ENCODE measurements at regions not wholly inside any gene's neighbourhood (a gene's known extent, or its start where the extent isn't known, plus 50 kb on each side); places are given as distances from the start of the nearest gene placed in this dataset.

- Histone ChIP-seq H3K4me1 (no peaks in the 10 kb centered on the region), H3K27ac (no peak overlapping the region), H3K27me3 (no peaks in the 10 kb centered on the region), H3K4me3 (no peak overlapping the region), H3K36me3 (no peaks in the 10 kb centered on the region), H3K9me3 (no peaks in the 10 kb centered on the region)
- no peak for DNase-seq
- WGBS, 2 donors = 75 to 93% methylated on average over 1 of the region's 1 CpG
- intact Hi-C loops (cut with DNase I) = no loop called here
- TF ChIP-seq CTCF (IDR thresholded peaks at IDR 0.05) (no peak), POLR2A (IDR thresholded peaks at IDR 0.05) (no peak)
These were observed 682.8 kb upstream of the ARPP21 start for GRCh38 chr3:34956511-34956910.

GRCh38 chr3:34957677-34958076 lies 681.6 kb upstream of the ARPP21 start:
- Histone ChIP-seq H3K27me3 (no peaks in the 10 kb centered on the region), H3K36me3 (no peaks in the 10 kb centered on the region), H3K27ac (no peak overlapping the region), H3K9me3 (no peaks in the 10 kb centered on the region), H3K4me3 (no peak overlapping the region), H3K4me1 (no peaks in the 10 kb centered on the region)
- no peak for TF ChIP-seq CTCF (IDR thresholded peaks at IDR 0.05)
- TF ChIP-seq POLR2A (IDR thresholded peaks at IDR 0.05) = no peak
- 64 to 71% methylated on average over 1 of the region's 1 CpG for WGBS, 2 donors
- intact Hi-C loops (cut with DNase I) = no loop called here
- DNase-seq = no peak

- intact Hi-C loops (cut with DNase I) = no loop called here
- WGBS, 2 donors = 67 to 71% methylated on average over 2 of the region's 2 CpGs
- no peak for DNase-seq
- TF ChIP-seq POLR2A (IDR thresholded peaks at IDR 0.05) = no peak
- H3K36me3 ChIP-seq = no peaks in the 10 kb centered on the region
- no peak overlapping the region for H3K4me3 ChIP-seq
- no peak overlapping the region for H3K27ac ChIP-seq
- H3K4me1 ChIP-seq = no peaks in the 10 kb centered on the region
- H3K9me3 ChIP-seq = no peaks in the 10 kb centered on the region
- no peaks in the 10 kb centered on the region for H3K27me3 ChIP-seq
These were observed 669.8 kb upstream of the ARPP21 start for GRCh38 chr3:34969513-34969912.

- peaks cover 0 to 6% (median 0%) of the 10 kb centered on the region in 3 donors for H3K9me3 ChIP-seq
- no peak for DNase-seq
- H3K27me3 ChIP-seq = no peaks in the 10 kb centered on the region
- H3K4me1 ChIP-seq = no peaks in the 10 kb centered on the region
- no peaks in the 10 kb centered on the region for H3K36me3 ChIP-seq
- intact Hi-C loops (cut with DNase I) = no loop called here
- no peak overlapping the region for H3K4me3 ChIP-seq
- H3K27ac ChIP-seq = no peak overlapping the region
- no peak for TF ChIP-seq CTCF (IDR thresholded peaks at IDR 0.05)
- no peak for TF ChIP-seq POLR2A (IDR thresholded peaks at IDR 0.05)
These were observed 666.8 kb upstream of the ARPP21 start for GRCh38 chr3:34972481-34972880.

- H3K4me3 ChIP-seq = no peak overlapping the region
- intact Hi-C loops (cut with DNase I) = no loop called here
- TF ChIP-seq POLR2A (IDR thresholded peaks at IDR 0.05) (no peak), CTCF (IDR thresholded peaks at IDR 0.05) (no peak)
- DNase-seq = no peak
- 80 to 93% methylated on average over 1 of the region's 1 CpG for WGBS, 2 donors
- no peaks in the 10 kb centered on the region for H3K4me1 ChIP-seq
- H3K27me3 ChIP-seq = no peaks in the 10 kb centered on the region
- H3K27ac ChIP-seq = no peak overlapping the region
- peaks cover 0 to 6% (median 0%) of the 10 kb centered on the region in 3 donors for H3K9me3 ChIP-seq
- no peaks in the 10 kb centered on the region for H3K36me3 ChIP-seq
These were observed 665.7 kb upstream of the ARPP21 start for GRCh38 chr3:34973586-34973985.

GRCh38 chr3:34983631-34984030 lies 655.7 kb upstream of the ARPP21 start:
- no peaks in the 10 kb centered on the region for H3K4me1 ChIP-seq
- H3K27me3 ChIP-seq = no peaks in the 10 kb centered on the region
- 62% methylated on average over 4 of the region's 4 CpGs for WGBS, 2 donors
- H3K36me3 ChIP-seq = no peaks in the 10 kb centered on the region
- H3K27ac ChIP-seq = no peak overlapping the region
- intact Hi-C loops (cut with DNase I) = no loop called here
- H3K9me3 ChIP-seq = no peaks in the 10 kb centered on the region
- no peak for TF ChIP-seq POLR2A (IDR thresholded peaks at IDR 0.05)
- no peak for TF ChIP-seq CTCF (IDR thresholded peaks at IDR 0.05)
- H3K4me3 ChIP-seq = no peak overlapping the region
- DNase-seq = no peak

Data from esophagus squamous epithelium (tissue), 5 donors.